Activated CD8-positive, alpha-beta memory T cell treated with anti-CD3 and anti-CD28 coated beads for 36 hours (primary cell): ENCODE measurements at regions not wholly inside any gene's neighbourhood (a gene's known extent, or its start where the extent isn't known, plus 50 kb on each side); places are given as distances from the start of the nearest gene placed in this dataset.

Source experiments
- CTCF ChIA-PET: fragments of 350-600 bp; sonication (Branson Sonifier 250); formaldehyde crosslinking; loops from one replicate; lab custom pipeline; 2021; ENCODE audit warnings: antibody characterized with exemption; lab: Charles Lee
- POLR2A ChIA-PET: fragments of 350-600 bp; sonication (Branson Sonifier 250); formaldehyde crosslinking; loops from one replicate; lab custom pipeline; 2021; ENCODE audit warnings: antibody characterized with exemption; lab: Charles Lee

GRCh38 chr10:69734797-69735468, 66.8 kb upstream of the COL13A1 start:
- CTCF ChIA-PET, result no interaction called here
- POLR2A ChIA-PET, result no interaction called here

- POLR2A ChIA-PET, result no interaction called here
- CTCF ChIA-PET, result no interaction called here
Measured at GRCh38 chr10:69736886-69737641, 64.6 kb upstream of the COL13A1 start.

- ChIA-PET POLR2A (no interaction called here), CTCF (no interaction called here)
Measured at GRCh38 chr10:69738071-69738470, 63.6 kb upstream of the COL13A1 start.

- POLR2A ChIA-PET, result no interaction called here
- CTCF ChIA-PET, result no interaction called here
Measured at GRCh38 chr10:69738858-69739435, 62.8 kb upstream of the COL13A1 start.

- ChIA-PET POLR2A (no interaction called here), CTCF (interaction anchor here (0.6 kb wide), 1 partner anchor 258 kb away, joined by 3 read pairs; no protein-coding TSS in a partner anchor)
Measured at GRCh38 chr10:69739634-69740033, 62.1 kb upstream of the COL13A1 start.

GRCh38 chr10:69740126-69740525, 61.6 kb upstream of the COL13A1 start:
- POLR2A ChIA-PET, result no interaction called here
- CTCF ChIA-PET, result interaction anchor here (0.6 kb wide), 2 partner anchors 258 to 417 kb away, joined by 3 to 5 read pairs; no protein-coding TSS in a partner anchor

- ChIA-PET POLR2A (no interaction called here), CTCF (interaction anchor here (0.6 kb wide), 1 partner anchor 527 kb away, joined by 3 read pairs; no protein-coding TSS in a partner anchor)
Measured at GRCh38 chr10:69741252-69741651, 60.5 kb upstream of the COL13A1 start.

- ChIA-PET CTCF (no interaction called here), POLR2A (no interaction called here)
Measured at GRCh38 chr10:69741671-69742355, 59.9 kb upstream of the COL13A1 start.

GRCh38 chr10:69742356-69742695, 59.4 kb upstream of the COL13A1 start:
- POLR2A ChIA-PET, result no interaction called here
- CTCF ChIA-PET, result interaction anchor here (0.8 kb wide), 1 partner anchor 173 kb away, joined by 3 read pairs; no protein-coding TSS in a partner anchor

GRCh38 chr10:69742928-69743602, 58.6 kb upstream of the COL13A1 start:
- POLR2A ChIA-PET, result no interaction called here

GRCh38 chr10:69744971-69745370, 56.7 kb upstream of the COL13A1 start:
- POLR2A ChIA-PET, result no interaction called here
- CTCF ChIA-PET, result interaction anchor here (1.0 kb wide), 1 partner anchor 134 kb away, joined by 3 read pairs; no protein-coding TSS in a partner anchor

More at GRCh38 chr10:69742928-69743602, 58.6 kb upstream of the COL13A1 start:
- CTCF ChIA-PET, result interaction anchor here (0.8 kb wide), 1 partner anchor 172 kb away, joined by 3 read pairs; no protein-coding TSS in a partner anchor

- POLR2A ChIA-PET, result no interaction called here
- CTCF ChIA-PET, result no interaction called here
Measured at GRCh38 chr10:69745698-69746097, 56.0 kb upstream of the COL13A1 start.

- POLR2A ChIA-PET, result no interaction called here
- CTCF ChIA-PET, result no interaction called here
Measured at GRCh38 chr10:69747179-69747578, 54.5 kb upstream of the COL13A1 start.

GRCh38 chr10:69748621-69749020, 53.1 kb upstream of the COL13A1 start:
- POLR2A ChIA-PET, result no interaction called here
- CTCF ChIA-PET, result interaction anchor here (0.5 kb wide), 1 partner anchor 497 kb away, joined by 3 read pairs; no protein-coding TSS in a partner anchor

GRCh38 chr10:69749178-69750010, 52.3 kb upstream of the COL13A1 start:
- ChIA-PET CTCF (no interaction called here), POLR2A (no interaction called here)

- ChIA-PET POLR2A (no interaction called here), CTCF (no interaction called here)
Measured at GRCh38 chr10:69750011-69750373, 51.7 kb upstream of the COL13A1 start.

- POLR2A ChIA-PET, result no interaction called here
- CTCF ChIA-PET, result no interaction called here
Measured at GRCh38 chr10:69750725-69751124, 51.0 kb upstream of the COL13A1 start.

- ChIA-PET CTCF (no interaction called here), POLR2A (no interaction called here)
Measured at GRCh38 chr10:69751214-69751613, 50.5 kb upstream of the COL13A1 start.
